Mammary epithelial cell (primary cell): ENCODE measurements at regions not wholly inside any gene's neighbourhood (a gene's known extent, or its start where the extent isn't known, plus 50 kb on each side); places are given as distances from the start of the nearest gene placed in this dataset.

ENCODE experiments used
- EZH2 ChIP-seq: IDR thresholded peaks from 2 replicates; pipeline ENCODE4 v1.6.1; 2012; ENCODE audit warnings: low read length, inconsistent platforms, borderline replicate concordance
- TF ChIP-seq, protein P1 (sequence below), 2 donors: IDR thresholded peaks in 1 of 2; conservative IDR thresholded peaks in 1 of 2; 2 replicates each; pipeline ENCODE4 v1.5.1; 2011 to 2012; ENCODE audit warnings: inconsistent platforms in 2 of 2, low read length in 2 of 2, mild to moderate bottlenecking in 2 of 2, control low read depth in 1 of 2, low read depth in 1 of 2; ENCODE audit not compliant: insufficient read depth in 1 of 2; ENCODE audit errors: extremely low read depth in 1 of 2

DNA sequence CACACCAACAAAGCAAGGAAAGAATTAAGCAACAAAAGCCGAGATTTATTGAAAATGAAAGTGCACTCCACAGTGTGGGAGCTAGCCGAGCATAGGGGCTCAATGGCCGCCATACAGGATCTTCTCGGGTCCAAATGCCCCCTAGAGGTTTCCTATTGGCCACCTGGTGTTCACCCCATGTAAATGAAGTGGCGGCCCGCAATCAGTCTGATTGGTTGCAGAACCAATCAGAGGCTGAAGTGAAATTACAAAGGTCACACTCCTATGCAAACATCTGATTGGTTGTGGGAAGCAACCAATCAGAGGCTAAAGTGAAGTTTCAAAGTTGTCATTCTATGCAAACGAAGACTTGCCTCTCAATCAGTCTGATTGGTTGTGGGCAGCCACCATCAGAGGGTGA is 61.8 kb upstream of the SLC35B4 start:
- TF ChIP-seq, protein P1, sequence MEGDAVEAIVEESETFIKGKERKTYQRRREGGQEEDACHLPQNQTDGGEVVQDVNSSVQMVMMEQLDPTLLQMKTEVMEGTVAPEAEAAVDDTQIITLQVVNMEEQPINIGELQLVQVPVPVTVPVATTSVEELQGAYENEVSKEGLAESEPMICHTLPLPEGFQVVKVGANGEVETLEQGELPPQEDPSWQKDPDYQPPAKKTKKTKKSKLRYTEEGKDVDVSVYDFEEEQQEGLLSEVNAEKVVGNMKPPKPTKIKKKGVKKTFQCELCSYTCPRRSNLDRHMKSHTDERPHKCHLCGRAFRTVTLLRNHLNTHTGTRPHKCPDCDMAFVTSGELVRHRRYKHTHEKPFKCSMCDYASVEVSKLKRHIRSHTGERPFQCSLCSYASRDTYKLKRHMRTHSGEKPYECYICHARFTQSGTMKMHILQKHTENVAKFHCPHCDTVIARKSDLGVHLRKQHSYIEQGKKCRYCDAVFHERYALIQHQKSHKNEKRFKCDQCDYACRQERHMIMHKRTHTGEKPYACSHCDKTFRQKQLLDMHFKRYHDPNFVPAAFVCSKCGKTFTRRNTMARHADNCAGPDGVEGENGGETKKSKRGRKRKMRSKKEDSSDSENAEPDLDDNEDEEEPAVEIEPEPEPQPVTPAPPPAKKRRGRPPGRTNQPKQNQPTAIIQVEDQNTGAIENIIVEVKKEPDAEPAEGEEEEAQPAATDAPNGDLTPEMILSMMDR (conservative IDR thresholded peaks at IDR 0.05 in 1 of 2, IDR thresholded peaks at IDR 0.05 in 1 of 2; ENCODE audit: extremely low read depth in 1 of 2, insufficient read depth in 1 of 2, low read depth in 1 of 2, low read length in 2 of 2): peak in 1 of 2 donors; percentile 5
- no peak for TF ChIP-seq EZH2
